CD4-positive, alpha-beta T cell (primary cell): ENCODE measurements at regions not wholly inside any gene's neighbourhood (a gene's known extent, or its start where the extent isn't known, plus 50 kb on each side); places are given as distances from the start of the nearest gene placed in this dataset.

Experiments
- ATAC-seq: fragments of 200-7000 bp; cut with Tn5 transposase; one replicate; pipeline ENCODE4 v1.10.0; 2022; ENCODE audit warnings: mild to moderate bottlenecking; ENCODE audit not compliant: poor library complexity
- CTCF ChIA-PET: fragments of 350-600 bp; sonication (Branson Sonifier 250); formaldehyde crosslinking; loops from one replicate; lab custom pipeline; 2021; ENCODE audit warnings: antibody characterized with exemption, inconsistent platforms; lab: Charles Lee
- POLR2A ChIA-PET: fragments of 350-600 bp; sonication (Branson Sonifier 250); formaldehyde crosslinking; loops from one replicate; lab custom pipeline; 2021; ENCODE audit warnings: antibody characterized with exemption, inconsistent platforms; lab: Charles Lee
- DNase-seq, 14 experiments: peaks; one replicate each; pipeline ENCODE4 v3.0.0-alpha.2; 2013 to 2020; ENCODE audit warnings: mixed read lengths in 2 of 14
- H3K27ac ChIP-seq, 2 donors: one replicate each; pipeline versions ENCODE4 v1.5.1 to v1.7.0; 2013; ENCODE audit warnings: low read length in 2 of 2, low read depth in 1 of 2, mild to moderate bottlenecking in 1 of 2
- H3K27me3 ChIP-seq, 2 experiments: 1 replicate in 1 of 2; 2 replicates in 1 of 2; pipeline versions ENCODE4 v1.6.1 to v1.7.0; 2013; ENCODE audit warnings: low read length in 2 of 2, control low read depth in 1 of 2, mild to moderate bottlenecking in 1 of 2, moderate library complexity in 1 of 2; ENCODE audit not compliant: insufficient read depth in 2 of 2, control insufficient read depth in 1 of 2
- H3K36me3 ChIP-seq: one replicate; pipeline ENCODE4 v1.6.1; 2013; ENCODE audit warnings: low read length, control low read depth; ENCODE audit not compliant: insufficient read depth
- H3K4me1 ChIP-seq: one replicate; pipeline ENCODE4 v1.6.1; 2013; ENCODE audit warnings: low read length, control low read depth; ENCODE audit not compliant: insufficient read depth
- H3K4me3 ChIP-seq: one replicate; pipeline ENCODE4 v1.5.1; 2013; ENCODE audit warnings: mild to moderate bottlenecking, low read length, moderate library complexity
- H3K9me3 ChIP-seq, 2 experiments: 1 replicate in 1 of 2; 2 replicates in 1 of 2; pipeline versions ENCODE4 v1.6.1 to v1.7.0; 2013; ENCODE audit warnings: low read length in 2 of 2, mild to moderate bottlenecking in 2 of 2, control low read depth in 1 of 2, moderate library complexity in 1 of 2; ENCODE audit not compliant: control insufficient read depth in 1 of 2, insufficient read depth in 1 of 2
- H3K27ac Mint-ChIP-seq: one replicate; pipeline ENCODE4 v1.8.0; 2020; ENCODE audit warnings: mixed read lengths
- H3K27me3 Mint-ChIP-seq: one replicate; pipeline ENCODE4 v1.8.0; 2021; ENCODE audit warnings: mixed read lengths
- H3K36me3 Mint-ChIP-seq: one replicate; pipeline ENCODE4 v1.8.0; 2021; ENCODE audit warnings: low read depth, mixed read lengths
- H3K4me1 Mint-ChIP-seq: one replicate; pipeline ENCODE4 v1.8.0; 2021; ENCODE audit warnings: low read depth, mixed read lengths
- H3K4me3 Mint-ChIP-seq: one replicate; pipeline ENCODE4 v1.8.0; 2020; ENCODE audit warnings: mild to moderate bottlenecking, mixed read lengths
- H3K9me3 Mint-ChIP-seq: one replicate; pipeline ENCODE4 v1.8.0; 2020; ENCODE audit warnings: mixed read lengths
- intact Hi-C, 2 experiments: fragments of 100-400 bp; cut with DNase I in 1 of 2; cut with micrococcal nuclease in 1 of 2; formaldehyde crosslinking; loops; one replicate each; pipeline versions ENCODE4 v1.15.1 to v1.9.0; 2023 to 2025; cut with DNase I, micrococcal nuclease
- TF ChIP-seq, protein P1 (sequence below): fragments of 200-600 bp; IDR thresholded peaks from one replicate; pipeline ENCODE4 v1.8.0; 2022; ENCODE audit warnings: antibody characterized with exemption, mild to moderate bottlenecking

DNA sequence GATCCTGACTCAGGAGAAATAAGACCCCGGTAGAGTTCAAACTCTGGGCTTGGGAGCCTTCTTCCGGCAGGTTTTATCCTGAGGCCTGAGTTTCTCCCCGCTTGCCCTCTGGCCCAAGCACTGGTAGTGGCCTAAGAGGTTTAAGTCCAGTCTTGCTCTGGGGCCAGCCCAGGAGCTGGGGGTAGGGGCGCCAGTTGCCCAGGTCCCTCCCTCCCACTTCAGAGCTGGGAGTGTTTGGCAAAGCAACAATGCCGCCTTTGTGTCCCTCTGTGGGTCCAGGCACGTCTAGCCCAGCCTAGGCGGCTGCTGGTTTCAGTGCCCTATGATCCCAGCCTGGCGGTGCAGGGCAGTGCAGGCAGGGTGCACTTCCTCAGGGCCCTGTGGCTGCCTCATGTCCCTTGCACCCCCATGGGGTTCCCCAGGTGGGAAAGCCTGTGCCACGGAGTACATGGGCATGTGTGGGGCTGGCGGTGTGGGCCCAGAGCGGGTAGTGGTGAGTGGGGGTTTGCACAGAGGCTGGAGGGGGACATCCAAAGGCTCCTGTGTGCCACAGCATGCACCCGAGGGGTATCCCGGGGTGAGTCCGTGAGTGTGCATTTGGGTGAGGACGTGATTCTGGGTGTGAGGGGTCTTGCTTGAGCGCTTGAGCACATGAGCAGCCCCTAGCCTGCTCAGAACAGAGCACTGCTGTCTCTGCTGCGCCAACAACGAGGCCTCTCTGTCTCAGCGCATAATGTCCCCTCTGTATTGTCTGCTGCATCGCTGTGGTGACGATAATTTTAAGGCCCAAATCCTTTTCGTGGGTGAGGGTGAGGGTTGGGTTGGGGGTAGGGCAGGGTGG, 61.7 kb upstream of the PSD2 start:
- Histone ChIP-seq H3K27me3 (no peaks in the 10 kb centered on the region), H3K4me1 (no peaks in the 10 kb centered on the region), H3K4me3 (no peak overlapping the region), H3K36me3 (no peaks in the 10 kb centered on the region), H3K27ac (no peak overlapping the region), H3K9me3 (no peaks in the 10 kb centered on the region)
- CTCF ChIA-PET: no interaction called here
- H3K27me3 Mint-ChIP-seq: no peaks in the 10 kb centered on the region
- POLR2A ChIA-PET: no interaction called here
- ATAC-seq: no peak
- no peak for DNase-seq
- no peak overlapping the region for H3K4me3 Mint-ChIP-seq
- no peaks in the 10 kb centered on the region for H3K36me3 Mint-ChIP-seq
- no peak overlapping the region for H3K27ac Mint-ChIP-seq
- TF ChIP-seq, protein P1, sequence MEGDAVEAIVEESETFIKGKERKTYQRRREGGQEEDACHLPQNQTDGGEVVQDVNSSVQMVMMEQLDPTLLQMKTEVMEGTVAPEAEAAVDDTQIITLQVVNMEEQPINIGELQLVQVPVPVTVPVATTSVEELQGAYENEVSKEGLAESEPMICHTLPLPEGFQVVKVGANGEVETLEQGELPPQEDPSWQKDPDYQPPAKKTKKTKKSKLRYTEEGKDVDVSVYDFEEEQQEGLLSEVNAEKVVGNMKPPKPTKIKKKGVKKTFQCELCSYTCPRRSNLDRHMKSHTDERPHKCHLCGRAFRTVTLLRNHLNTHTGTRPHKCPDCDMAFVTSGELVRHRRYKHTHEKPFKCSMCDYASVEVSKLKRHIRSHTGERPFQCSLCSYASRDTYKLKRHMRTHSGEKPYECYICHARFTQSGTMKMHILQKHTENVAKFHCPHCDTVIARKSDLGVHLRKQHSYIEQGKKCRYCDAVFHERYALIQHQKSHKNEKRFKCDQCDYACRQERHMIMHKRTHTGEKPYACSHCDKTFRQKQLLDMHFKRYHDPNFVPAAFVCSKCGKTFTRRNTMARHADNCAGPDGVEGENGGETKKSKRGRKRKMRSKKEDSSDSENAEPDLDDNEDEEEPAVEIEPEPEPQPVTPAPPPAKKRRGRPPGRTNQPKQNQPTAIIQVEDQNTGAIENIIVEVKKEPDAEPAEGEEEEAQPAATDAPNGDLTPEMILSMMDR: no peak
- H3K4me1 Mint-ChIP-seq: no peaks in the 10 kb centered on the region
- H3K9me3 Mint-ChIP-seq: no peaks in the 10 kb centered on the region
- intact Hi-C loops: no loop called here

DNA sequence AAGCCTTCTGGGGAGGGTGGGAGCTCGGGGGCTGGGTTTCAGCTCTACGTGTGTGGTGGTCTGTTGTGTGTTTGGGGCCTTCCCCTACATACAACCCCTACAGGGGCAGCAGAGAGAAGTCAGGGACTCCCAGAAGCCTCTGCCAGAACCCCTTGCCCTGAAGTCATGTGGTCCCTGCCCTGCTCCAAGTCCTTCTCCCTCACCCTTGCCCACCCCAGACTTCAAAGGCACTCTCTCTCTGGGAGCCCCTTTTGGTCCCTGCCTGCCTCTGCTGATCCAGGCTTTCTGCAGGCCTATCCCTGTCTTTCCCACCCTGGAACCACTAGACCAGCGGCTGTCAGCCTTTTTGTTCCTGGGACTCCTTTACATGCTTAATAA, 61.1 kb upstream of the PSD2 start:
- H3K27me3 Mint-ChIP-seq: no peaks in the 10 kb centered on the region
- ChIA-PET CTCF (no interaction called here), POLR2A (no interaction called here)
- no peak overlapping the region for H3K27ac Mint-ChIP-seq
- DNase-seq (no peak), ATAC-seq (no peak)
- Histone ChIP-seq H3K4me1 (no peaks in the 10 kb centered on the region), H3K36me3 (no peaks in the 10 kb centered on the region), H3K4me3 (no peak overlapping the region), H3K9me3 (no peaks in the 10 kb centered on the region), H3K27me3 (no peaks in the 10 kb centered on the region), H3K27ac (no peak overlapping the region)
- no peaks in the 10 kb centered on the region for H3K9me3 Mint-ChIP-seq
- TF ChIP-seq, protein P1: no peak
- no peaks in the 10 kb centered on the region for H3K4me1 Mint-ChIP-seq
- intact Hi-C loops: no loop called here
- no peaks in the 10 kb centered on the region for H3K36me3 Mint-ChIP-seq
- H3K4me3 Mint-ChIP-seq: no peak overlapping the region

DNA sequence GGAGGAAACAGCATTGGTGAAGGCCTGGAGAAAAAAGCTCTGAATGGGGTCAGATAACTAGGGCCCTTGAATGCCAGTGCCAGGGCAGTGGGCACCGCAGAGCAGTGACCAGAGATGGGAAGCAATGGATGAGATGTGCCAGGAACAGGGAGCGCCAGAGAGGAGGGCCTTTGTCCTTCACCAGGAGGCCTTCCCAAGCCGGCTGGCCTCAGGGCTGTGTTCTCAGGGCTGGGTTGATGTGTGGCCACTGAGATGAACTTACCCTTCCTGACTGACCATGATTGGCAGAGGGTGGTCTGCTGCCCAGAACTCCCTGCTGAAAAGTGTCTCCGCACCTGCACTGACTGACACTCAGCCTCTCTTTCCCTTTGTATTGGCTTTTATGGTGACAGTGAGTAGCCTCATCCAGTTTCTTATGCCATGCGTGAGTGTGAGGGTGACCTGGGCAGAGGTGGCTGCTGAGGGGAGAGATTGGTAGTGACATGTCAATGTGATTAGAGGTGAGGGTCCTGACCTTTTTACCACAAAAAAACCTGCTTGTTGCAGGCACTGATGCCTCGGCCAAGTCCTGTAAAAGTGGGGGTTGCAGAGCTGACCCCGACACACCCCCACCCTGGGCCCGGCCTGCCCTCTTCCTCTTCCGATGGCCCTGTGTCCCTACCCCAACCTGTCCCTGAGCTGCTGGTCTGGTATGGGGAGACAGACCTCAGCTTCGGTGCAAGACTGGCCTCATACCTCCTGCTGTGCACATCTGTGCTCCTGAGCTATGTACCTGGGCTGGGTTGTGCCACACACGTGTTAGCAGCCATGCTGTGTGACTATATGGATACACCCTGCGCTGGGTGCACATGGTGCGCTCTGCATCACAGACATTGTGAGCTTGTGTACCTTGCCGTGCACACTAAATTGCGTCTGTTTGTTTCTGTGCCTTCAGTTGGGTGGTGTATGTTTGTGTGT, 57.1 kb upstream of the PSD2 start:
- no peak for ATAC-seq
- H3K4me3 Mint-ChIP-seq: no peak overlapping the region

More for the DNA sequence above, 57.1 kb upstream of the PSD2 start:
- H3K9me3 ChIP-seq: no peaks in the 10 kb centered on the region
- H3K36me3 ChIP-seq: no peaks in the 10 kb centered on the region
- TF ChIP-seq, protein P1: no peak
- ChIA-PET CTCF (no interaction called here), POLR2A (no interaction called here)
- H3K27me3 ChIP-seq: no peaks in the 10 kb centered on the region
- Mint-ChIP-seq H3K36me3 (no peaks in the 10 kb centered on the region), H3K9me3 (no peaks in the 10 kb centered on the region), H3K4me1 (no peaks in the 10 kb centered on the region), H3K27me3 (no peaks in the 10 kb centered on the region), H3K27ac (no peak overlapping the region)
- no peak for DNase-seq
- no peaks in the 10 kb centered on the region for H3K4me1 ChIP-seq
- no peak overlapping the region for H3K27ac ChIP-seq
- intact Hi-C loops: no loop called here
- no peak overlapping the region for H3K4me3 ChIP-seq
